GM18505 (cell line): ENCODE measurements at regions not wholly inside any gene's neighbourhood (a gene's known extent, or its start where the extent isn't known, plus 50 kb on each side); places are given as distances from the start of the nearest gene placed in this dataset.

ENCODE experiments used
- ATAC-seq: cut with Tn5 transposase; IDR thresholded peaks from one replicate; pipeline ENCODE4 v1.9.1; 2021; ENCODE audit not compliant: unreplicated experiment
- POLR2A ChIP-seq: IDR thresholded peaks from 4 replicates; pipeline ENCODE4 v1.6.1; 2011; ENCODE audit warnings: borderline replicate concordance; ENCODE audit not compliant: insufficient read depth, insufficient read length; ENCODE audit errors: extremely low read depth

DNA sequence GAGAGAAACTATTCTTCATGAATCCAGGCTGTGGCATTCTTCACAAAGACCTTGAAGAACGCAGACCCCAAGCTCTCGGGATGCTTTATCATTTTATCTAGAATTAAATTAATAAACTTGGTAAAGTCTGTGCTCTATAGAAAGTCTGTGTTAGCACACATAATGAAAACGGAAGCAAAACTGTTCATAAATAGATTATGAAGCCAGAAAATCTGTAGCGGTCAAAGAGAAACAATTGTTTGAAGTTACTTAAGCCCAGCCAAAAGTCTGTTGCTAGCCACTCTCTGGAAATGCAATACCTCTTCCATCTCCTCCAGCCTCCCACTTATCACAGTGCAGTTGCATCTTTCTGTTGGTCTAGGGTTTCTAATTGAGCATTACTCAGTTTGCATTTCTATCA lies 375.9 kb downstream of the KIF4B start:
- ATAC-seq = no peak
- TF ChIP-seq POLR2A = no peak

DNA sequence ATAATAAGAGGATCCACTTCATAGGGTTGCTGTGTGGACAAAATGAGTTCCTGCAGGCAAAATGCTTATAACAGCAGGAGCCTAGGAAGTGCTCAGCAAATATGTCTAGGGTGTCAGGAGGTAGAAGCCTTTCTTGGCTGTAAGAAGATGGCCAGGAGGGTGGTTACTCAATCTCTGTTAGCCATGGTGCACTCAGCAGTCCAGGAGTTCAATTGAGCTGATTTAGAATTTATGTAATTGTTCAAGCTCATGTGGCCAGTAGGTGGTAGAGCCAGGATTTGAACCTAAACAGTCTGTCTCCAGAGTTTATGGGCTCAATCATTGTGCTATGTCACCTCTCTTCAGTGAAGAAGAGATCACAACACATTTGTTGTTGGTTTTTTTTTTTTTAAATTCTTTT lies 381.2 kb downstream of the KIF4B start:
- TF ChIP-seq POLR2A = no peak
- no peak for ATAC-seq

DNA sequence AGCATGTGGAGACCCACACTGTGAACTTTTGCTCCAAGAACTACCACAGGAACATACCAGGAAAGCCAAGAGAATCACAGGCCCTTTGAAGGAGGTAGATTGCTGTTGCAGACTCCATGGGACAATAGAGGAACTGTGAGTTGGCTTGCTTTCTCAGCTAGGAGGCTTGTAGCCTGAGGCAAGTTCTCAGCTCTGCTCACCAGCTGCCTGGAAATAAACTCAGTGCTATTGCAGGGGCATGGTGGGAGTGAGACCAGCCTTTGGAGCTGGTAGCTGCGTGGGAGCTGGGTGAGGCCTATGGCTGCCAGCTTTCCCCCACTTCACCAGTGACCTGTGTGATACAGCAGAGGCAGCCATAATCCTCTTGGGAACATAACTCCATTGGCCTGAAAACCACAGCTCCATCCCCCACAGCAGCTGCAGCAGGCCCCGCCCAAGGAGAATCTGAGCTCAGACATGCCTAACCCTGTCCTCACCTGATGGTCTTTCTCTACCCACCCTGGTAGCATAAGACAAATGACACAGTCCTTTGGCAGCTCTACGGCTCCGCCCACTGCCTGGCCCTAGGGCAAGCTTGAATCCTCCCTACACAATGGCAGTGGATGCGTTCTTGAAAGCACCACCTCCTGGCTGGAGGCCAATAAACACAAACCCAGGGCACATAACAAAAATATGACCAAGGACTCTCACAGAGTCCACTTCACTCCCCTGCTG lies 389.5 kb downstream of the KIF4B start:
- no peak for ATAC-seq
- no peak for TF ChIP-seq POLR2A

DNA sequence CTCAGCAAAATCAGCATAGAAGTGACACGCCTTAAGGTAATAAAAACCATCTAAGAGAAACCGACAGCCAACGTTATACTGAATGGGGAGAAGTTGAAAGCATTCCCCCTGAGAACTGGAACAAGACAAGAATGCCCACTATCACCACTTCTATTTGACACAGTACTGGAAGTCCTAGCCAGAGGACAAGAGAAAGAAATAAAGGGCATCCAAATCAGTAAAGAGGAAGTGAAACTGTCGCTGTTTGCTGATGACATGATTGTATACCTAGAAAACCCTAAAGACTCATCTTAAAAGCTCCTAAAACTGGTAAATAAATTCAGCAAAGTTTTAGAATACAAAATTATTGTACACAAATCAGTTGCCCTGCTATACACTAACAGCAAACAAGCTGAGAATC lies 393.3 kb downstream of the KIF4B start:
- ATAC-seq = no peak
- TF ChIP-seq POLR2A = no peak

DNA sequence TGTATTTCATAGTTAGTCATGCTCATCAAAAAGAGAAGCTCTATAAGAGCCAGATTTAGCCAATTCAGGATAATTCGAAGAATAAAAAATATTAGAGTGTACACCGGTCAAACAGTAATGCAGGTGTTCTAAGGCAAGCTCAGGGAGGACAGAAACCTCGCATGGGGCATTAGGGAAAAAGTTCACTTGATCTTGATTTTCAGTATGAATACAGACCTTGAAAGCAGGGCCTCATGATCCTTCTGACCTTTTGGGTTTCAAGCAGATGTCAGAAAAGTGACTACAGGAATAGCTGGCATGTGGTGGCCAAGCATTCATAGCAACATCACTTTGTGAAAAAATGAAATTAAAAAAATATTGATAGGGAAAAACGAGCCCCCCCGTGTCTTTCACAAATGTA lies 394.9 kb downstream of the KIF4B start:
- no peak for ATAC-seq

DNA sequence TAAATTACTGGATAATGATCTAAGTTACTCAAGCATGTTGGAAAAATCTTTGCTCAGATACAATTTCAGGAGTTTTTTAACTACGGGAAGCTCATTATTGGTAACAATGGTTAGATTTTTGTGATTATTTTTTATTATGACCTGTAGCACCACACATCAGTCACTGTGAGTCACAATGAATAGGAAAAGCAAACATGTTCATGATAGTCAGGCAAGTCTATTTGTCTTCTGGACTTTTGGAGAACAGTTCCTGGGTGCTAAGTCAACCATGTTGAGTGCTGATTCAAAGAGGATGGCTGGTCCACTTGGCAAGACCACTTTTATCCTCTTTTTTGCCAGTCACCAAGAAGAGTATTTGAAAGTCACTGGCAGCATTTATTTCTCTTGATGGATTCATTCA lies 403.2 kb downstream of the KIF4B start:
- ATAC-seq = no peak

More for the DNA sequence above, 394.9 kb downstream of the KIF4B start:
- TF ChIP-seq POLR2A = no peak

DNA sequence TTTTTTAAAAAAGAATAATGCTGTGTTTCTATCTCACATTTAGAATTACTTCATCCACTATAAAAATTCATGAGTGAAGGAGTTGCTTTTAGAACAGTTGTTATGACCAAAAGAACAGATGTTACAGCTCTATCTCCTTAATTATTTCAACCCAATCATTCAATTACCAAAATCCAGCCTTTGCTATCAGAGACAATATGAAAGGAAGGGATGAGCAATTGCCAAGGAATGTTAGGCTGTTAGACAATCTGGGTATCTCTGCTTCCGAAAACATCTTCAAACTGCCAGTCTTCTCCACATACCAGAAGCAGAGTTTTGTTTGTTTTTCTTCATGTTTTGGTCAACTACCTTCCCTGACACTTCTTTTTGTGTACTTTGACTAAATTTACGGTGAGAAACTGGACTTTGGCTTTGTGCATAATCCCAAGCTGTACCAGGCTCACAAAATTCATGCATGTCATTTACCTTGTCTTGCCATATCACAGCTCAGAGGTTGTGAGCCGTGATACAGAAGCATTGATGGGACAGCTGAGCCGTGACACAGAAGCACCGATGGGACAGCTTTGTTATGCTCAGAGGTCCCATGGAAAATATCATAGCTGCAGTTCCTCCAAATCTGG lies 405.5 kb downstream of the KIF4B start:
- no peak for ATAC-seq
- TF ChIP-seq POLR2A = no peak

More for the DNA sequence above, 403.2 kb downstream of the KIF4B start:
- TF ChIP-seq POLR2A = no peak

DNA sequence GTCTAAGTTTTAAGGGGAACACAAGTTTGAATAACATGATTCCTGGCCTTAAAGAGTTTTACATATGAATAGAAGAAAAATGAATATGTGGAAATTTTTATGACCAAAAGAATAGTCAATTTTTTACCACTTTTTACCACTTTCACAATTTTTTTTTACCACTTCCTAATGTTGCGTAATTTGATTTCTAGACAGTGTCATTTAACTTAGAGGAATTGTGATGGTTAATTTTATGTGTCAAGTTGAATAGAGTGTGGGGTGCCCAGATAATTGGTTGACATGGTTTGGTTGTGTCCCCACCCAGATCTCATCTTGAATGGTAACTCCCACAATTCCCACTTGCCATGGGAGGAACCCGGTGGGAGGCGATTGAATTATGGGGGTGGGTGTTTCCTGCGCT lies 416.6 kb downstream of the KIF4B start:
- no peak for TF ChIP-seq POLR2A
- ATAC-seq = no peak

DNA sequence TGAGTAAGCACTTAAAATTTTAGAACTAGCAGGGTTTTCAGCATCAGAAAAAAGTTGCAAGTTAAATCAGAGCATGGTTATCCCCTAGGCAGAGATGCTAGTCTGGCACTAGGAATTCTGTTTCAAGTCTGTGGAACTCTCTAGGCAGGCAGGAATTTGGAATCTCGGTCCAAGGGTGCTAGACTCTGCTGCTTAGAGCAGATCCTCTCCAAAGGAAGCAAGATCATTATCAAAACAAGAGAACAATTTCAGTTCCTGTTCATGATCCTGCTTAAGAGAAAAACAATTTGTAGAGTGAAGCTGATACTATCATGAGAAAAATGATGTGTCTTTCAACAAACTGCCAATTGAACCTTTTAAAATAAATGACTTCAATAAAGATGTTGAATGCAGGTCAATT lies 420.7 kb downstream of the KIF4B start:
- ATAC-seq = no peak

DNA sequence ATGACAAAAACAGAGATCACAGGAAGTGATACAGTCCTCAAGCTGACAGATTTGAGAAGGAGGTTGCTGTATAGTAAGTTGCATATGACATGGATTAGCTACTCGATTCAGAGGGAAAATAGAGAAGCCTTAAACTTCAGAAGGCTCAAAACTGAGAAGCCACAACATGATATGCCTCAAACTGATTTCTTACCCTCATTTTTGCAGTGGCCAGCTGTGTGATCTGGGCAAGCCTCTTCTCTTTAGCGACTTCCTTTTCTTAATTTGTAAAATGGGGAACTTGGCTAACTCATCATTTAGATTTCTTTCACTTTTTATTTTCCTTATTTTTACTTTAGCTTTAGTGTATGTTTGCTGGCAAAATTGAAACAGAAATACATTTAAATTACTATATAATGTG lies 421.1 kb downstream of the KIF4B start:
- ATAC-seq = no peak
- no peak for TF ChIP-seq POLR2A

More for the DNA sequence above, 420.7 kb downstream of the KIF4B start:
- TF ChIP-seq POLR2A = no peak

DNA sequence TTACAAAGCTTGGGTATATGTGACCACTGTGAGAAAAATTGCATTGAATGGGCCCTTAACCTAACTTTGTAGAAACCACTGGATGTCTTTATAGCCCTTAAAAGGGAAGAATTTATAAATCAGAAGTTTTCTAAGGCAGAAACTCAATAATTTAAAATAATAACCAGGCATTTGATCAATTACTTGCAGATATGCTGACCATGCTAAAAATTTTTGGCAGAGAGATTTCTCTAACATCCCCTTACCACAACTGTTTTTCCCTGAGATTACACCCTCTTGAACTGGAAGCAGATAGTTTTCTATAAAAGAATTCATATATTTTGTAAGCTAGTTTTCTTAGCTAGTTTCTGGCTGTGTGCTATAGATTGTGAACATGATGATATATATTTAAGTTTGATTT lies 428.3 kb downstream of the KIF4B start:
- TF ChIP-seq POLR2A = no peak
- no peak for ATAC-seq

DNA sequence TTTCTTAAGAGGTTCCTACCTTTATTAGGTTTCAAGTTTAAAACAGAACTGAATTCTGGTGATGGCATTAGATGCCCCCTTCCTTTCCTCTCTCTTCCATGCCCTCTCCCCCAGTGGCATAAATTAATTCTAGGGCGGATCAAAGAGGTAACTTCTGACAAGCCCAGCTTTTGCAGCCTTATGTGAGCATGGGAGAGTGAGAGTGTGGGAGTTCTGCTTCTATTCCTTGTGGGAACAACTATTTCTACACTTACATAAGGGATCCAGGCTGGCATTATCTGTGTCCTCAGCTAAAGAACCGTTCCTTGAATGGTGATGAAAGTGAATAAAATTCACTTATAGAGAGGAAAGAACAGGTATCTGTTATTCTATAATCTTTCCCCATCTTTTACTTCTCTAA lies 437.6 kb downstream of the KIF4B start:
- no peak for ATAC-seq
- no peak for TF ChIP-seq POLR2A

DNA sequence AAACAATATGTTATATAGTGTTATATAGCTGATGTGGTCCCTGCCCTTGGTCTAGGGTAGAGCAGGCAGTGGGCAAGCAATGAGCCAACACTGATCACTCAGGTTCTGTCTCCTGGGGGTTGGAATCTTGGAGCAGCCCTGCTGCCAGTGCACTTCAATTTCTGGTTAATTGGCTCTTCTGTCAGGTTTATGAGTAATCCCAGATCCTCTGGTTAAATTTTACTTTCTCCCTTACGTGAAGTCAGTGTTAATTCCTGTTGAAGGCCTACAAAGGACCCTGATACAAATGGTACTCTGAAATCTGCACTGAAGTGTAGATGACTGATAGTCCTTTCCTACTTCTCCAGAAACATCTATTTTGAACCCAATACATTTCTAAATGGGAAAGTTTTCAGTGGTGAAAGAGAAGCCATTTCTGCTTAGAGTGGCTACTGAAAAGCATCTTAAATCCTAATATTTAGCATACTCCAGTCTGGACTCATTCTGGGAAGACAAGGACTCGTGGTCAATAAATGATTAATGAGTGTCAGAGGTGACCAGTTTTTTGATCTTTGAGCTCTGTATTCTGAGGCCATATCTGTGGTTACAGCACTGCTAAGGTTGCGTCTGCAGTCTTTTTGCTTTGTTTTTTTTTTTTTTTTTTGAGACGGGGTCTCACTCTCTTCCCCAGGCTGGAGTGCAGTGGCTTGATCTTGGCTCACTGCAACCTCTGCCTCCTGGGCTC lies 442.4 kb downstream of the KIF4B start:
- TF ChIP-seq POLR2A = no peak
- no peak for ATAC-seq
